ENCODE measurements at regions not wholly inside any gene's neighbourhood (a gene's known extent, or its start where the extent isn't known, plus 50 kb on each side); places are given as distances from the start of the nearest gene placed in this dataset.
A peak's percentile ranks its signal among the peaks of the same experiment; 100 is the strongest.

- DNase-seq (ENCODE audit: extremely low spot score, insufficient read length, low read depth) (peak; percentile 17), FAIRE-seq (peak; percentile 31)
Observed at GRCh38 chr20:39264506-39265172, 302.5 kb downstream of the DHX35 start.

- DNase-seq (ENCODE audit: extremely low spot score, insufficient read length, low read depth), result no peak
- FAIRE-seq, result no peak
Observed at GRCh38 chr20:39263076-39263475, 300.9 kb downstream of the DHX35 start.

GRCh38 chr20:39259808-39260207, 297.7 kb downstream of the DHX35 start:
- FAIRE-seq, result no peak
- no peak for DNase-seq (ENCODE audit: extremely low spot score, insufficient read length, low read depth)

GRCh38 chr20:39259010-39259803, 297.1 kb downstream of the DHX35 start:
- DNase-seq (ENCODE audit: extremely low spot score, insufficient read length, low read depth) (no peak), FAIRE-seq (no peak)

GRCh38 chr20:39258253-39258652, 296.1 kb downstream of the DHX35 start:
- FAIRE-seq, result no peak
- no peak for DNase-seq (ENCODE audit: extremely low spot score, insufficient read length, low read depth)

GRCh38 chr20:39253051-39253755, 291.1 kb downstream of the DHX35 start:
- FAIRE-seq, result no peak

GRCh38 chr20:39252035-39252434, 289.9 kb downstream of the DHX35 start:
- FAIRE-seq (no peak), DNase-seq (ENCODE audit: extremely low spot score, insufficient read length, low read depth) (no peak)

More at GRCh38 chr20:39253051-39253755, 291.1 kb downstream of the DHX35 start:
- DNase-seq (ENCODE audit: extremely low spot score, insufficient read length, low read depth), result no peak

- FAIRE-seq (no peak), DNase-seq (ENCODE audit: extremely low spot score, insufficient read length, low read depth) (no peak)
Observed at GRCh38 chr20:39249798-39250197, 287.7 kb downstream of the DHX35 start.

GRCh38 chr20:39248862-39249485, 286.8 kb downstream of the DHX35 start:
- FAIRE-seq (no peak), DNase-seq (ENCODE audit: extremely low spot score, insufficient read length, low read depth) (no peak)

- FAIRE-seq (no peak), DNase-seq (ENCODE audit: extremely low spot score, insufficient read length, low read depth) (no peak)
Observed at GRCh38 chr20:39248171-39248861, 286.2 kb downstream of the DHX35 start.

GRCh38 chr20:39246436-39246835, 284.3 kb downstream of the DHX35 start:
- FAIRE-seq, result no peak
- DNase-seq (ENCODE audit: extremely low spot score, insufficient read length, low read depth), result no peak

GRCh38 chr20:39245685-39246311, 283.7 kb downstream of the DHX35 start:
- no peak for DNase-seq (ENCODE audit: extremely low spot score, insufficient read length, low read depth)
- FAIRE-seq, result no peak

GRCh38 chr20:39243962-39244361, 281.8 kb downstream of the DHX35 start:
- FAIRE-seq (no peak), DNase-seq (ENCODE audit: extremely low spot score, insufficient read length, low read depth) (no peak)

GRCh38 chr20:39242614-39243013, 280.5 kb downstream of the DHX35 start:
- DNase-seq (ENCODE audit: extremely low spot score, insufficient read length, low read depth) (no peak), FAIRE-seq (no peak)

GRCh38 chr20:39234520-39235095, 272.5 kb downstream of the DHX35 start:
- DNase-seq (ENCODE audit: extremely low spot score, insufficient read length, low read depth) (no peak), FAIRE-seq (no peak)

- DNase-seq (ENCODE audit: extremely low spot score, insufficient read length, low read depth) (no peak), FAIRE-seq (no peak)
Observed at GRCh38 chr20:39233755-39234154, 271.6 kb downstream of the DHX35 start.

GRCh38 chr20:39227416-39227815, 265.3 kb downstream of the DHX35 start:
- DNase-seq (ENCODE audit: extremely low spot score, insufficient read length, low read depth) (no peak), FAIRE-seq (no peak)

GRCh38 chr20:39225978-39226377, 263.8 kb downstream of the DHX35 start:
- FAIRE-seq (no peak), DNase-seq (ENCODE audit: extremely low spot score, insufficient read length, low read depth) (no peak)

GRCh38 chr20:39225536-39225935, 263.4 kb downstream of the DHX35 start:
- FAIRE-seq, result no peak
- DNase-seq (ENCODE audit: extremely low spot score, insufficient read length, low read depth), result no peak

Measured in GM18507 (cell line).